Lower lobe of right lung (tissue), 2 donors: ENCODE measurements at regions not wholly inside any gene's neighbourhood (a gene's known extent, or its start where the extent isn't known, plus 50 kb on each side); places are given as distances from the start of the nearest gene placed in this dataset.

Experiments used
- ATAC-seq, 2 donors: fragments of 200-7000 bp; cut with Tn5 transposase; one replicate each; pipeline ENCODE4 v1.9.1; 2020 to 2022; ENCODE audit warnings: mild to moderate bottlenecking in 2 of 2, moderate library complexity in 2 of 2
- DNase-seq: peaks from one replicate; pipeline ENCODE4 v3.0.0-alpha.2; 2020
- H3K27ac ChIP-seq: fragments of 200-600 bp; one replicate; pipeline ENCODE4 v1.8.0; 2022
- H3K27me3 ChIP-seq: fragments of 200-600 bp; one replicate; pipeline ENCODE4 v1.8.0; 2022; ENCODE audit warnings: low read depth
- H3K36me3 ChIP-seq: fragments of 200-600 bp; one replicate; pipeline ENCODE4 v1.8.0; 2022; ENCODE audit warnings: mild to moderate bottlenecking
- H3K4me1 ChIP-seq: fragments of 200-600 bp; one replicate; pipeline ENCODE4 v1.8.0; 2022
- H3K4me3 ChIP-seq: fragments of 200-600 bp; one replicate; pipeline ENCODE4 v1.8.0; 2022; ENCODE audit warnings: mild to moderate bottlenecking
- H3K9me3 ChIP-seq: fragments of 200-600 bp; one replicate; pipeline ENCODE4 v1.8.0; 2022
- CTCF ChIP-seq: fragments of 200-600 bp; IDR thresholded peaks from one replicate; pipeline ENCODE4 v1.8.0; 2022; ENCODE audit warnings: antibody characterized with exemption, mild to moderate bottlenecking
- intact Hi-C: fragments of 100-400 bp; cut with DNase I; formaldehyde crosslinking; loops from one replicate; pipeline ENCODE4 v1.11.0; 2022
- donor health status: DM: no; HTN: yes; CAD: no; lungs with severe emphysema.

- no peaks in the 10 kb centered on the region for H3K4me1 ChIP-seq
- DNase-seq (no peak), ATAC-seq (no peak)
- no peak overlapping the region for H3K4me3 ChIP-seq
- TF ChIP-seq CTCF, result no peak
- H3K36me3 ChIP-seq, result no peaks in the 10 kb centered on the region
- intact Hi-C loops, result no loop called here
- H3K27me3 ChIP-seq, result no peaks in the 10 kb centered on the region
- H3K27ac ChIP-seq, result no peak overlapping the region
- no peaks in the 10 kb centered on the region for H3K9me3 ChIP-seq
Observed at GRCh38 chr2:105470979-105471378, 72.1 kb upstream of the FHL2 start.

- Histone ChIP-seq H3K9me3 (no peaks in the 10 kb centered on the region), H3K4me1 (no peaks in the 10 kb centered on the region), H3K4me3 (no peak overlapping the region), H3K27me3 (no peaks in the 10 kb centered on the region), H3K36me3 (no peaks in the 10 kb centered on the region), H3K27ac (no peak overlapping the region)
- intact Hi-C loops, result no loop called here
- no peak for DNase-seq
- TF ChIP-seq CTCF, result no peak
- ATAC-seq, result peak in 1 of 2 donors; percentile 25
Observed at GRCh38 chr2:105469781-105470180, 70.9 kb upstream of the FHL2 start.

GRCh38 chr2:105468582-105469042, 69.8 kb upstream of the FHL2 start:
- Histone ChIP-seq H3K4me3 (no peak overlapping the region), H3K27ac (no peak overlapping the region), H3K4me1 (no peaks in the 10 kb centered on the region), H3K9me3 (no peaks in the 10 kb centered on the region), H3K36me3 (no peaks in the 10 kb centered on the region), H3K27me3 (no peaks in the 10 kb centered on the region)
- ATAC-seq (no peak), DNase-seq (no peak)
- TF ChIP-seq CTCF, result no peak
- intact Hi-C loops, result no loop called here

- ATAC-seq (no peak), DNase-seq (no peak)
- Histone ChIP-seq H3K4me3 (no peak overlapping the region), H3K36me3 (no peaks in the 10 kb centered on the region), H3K9me3 (no peaks in the 10 kb centered on the region), H3K27ac (no peak overlapping the region), H3K27me3 (no peaks in the 10 kb centered on the region), H3K4me1 (no peaks in the 10 kb centered on the region)
- no peak for TF ChIP-seq CTCF
- intact Hi-C loops, result no loop called here
Observed at GRCh38 chr2:105464325-105464724, 65.5 kb upstream of the FHL2 start.

GRCh38 chr2:105460048-105460732, 61.3 kb upstream of the FHL2 start:
- intact Hi-C loops, result no loop called here
- Histone ChIP-seq H3K27me3 (no peaks in the 10 kb centered on the region), H3K27ac (no peak overlapping the region), H3K4me1 (no peaks in the 10 kb centered on the region), H3K9me3 (no peaks in the 10 kb centered on the region), H3K4me3 (no peak overlapping the region), H3K36me3 (no peaks in the 10 kb centered on the region)
- DNase-seq, result no peak
- no peak for ATAC-seq
- TF ChIP-seq CTCF, result no peak
